ENCODE measurements at regions not wholly inside any gene's neighbourhood (a gene's known extent, or its start where the extent isn't known, plus 50 kb on each side); places are given as distances from the start of the nearest gene placed in this dataset.

DNA sequence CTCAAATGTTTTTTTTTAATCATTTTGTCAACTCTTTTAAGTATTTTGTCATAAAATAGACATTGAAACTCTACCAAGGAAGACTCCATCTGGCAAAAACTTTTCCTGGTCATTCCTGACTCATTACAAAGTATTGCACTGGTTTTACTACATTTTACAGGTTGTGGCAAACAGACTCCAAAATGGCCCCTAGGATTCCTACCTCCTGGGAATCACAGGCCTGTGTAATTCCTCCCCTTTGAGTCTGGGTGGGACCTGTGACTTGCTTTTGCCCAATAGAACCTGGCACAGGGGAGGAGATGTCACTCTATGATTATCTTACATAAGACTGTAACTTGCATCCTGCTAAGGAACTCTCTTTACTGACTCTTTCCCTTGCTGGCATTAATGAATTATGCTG, 123.6 kb upstream of the KCNJ6 start:
- ATAC-seq (no peak), DNase-seq (no peak)
- intact Hi-C loops (cut with DNase I, micrococcal nuclease) = no loop called here

DNA sequence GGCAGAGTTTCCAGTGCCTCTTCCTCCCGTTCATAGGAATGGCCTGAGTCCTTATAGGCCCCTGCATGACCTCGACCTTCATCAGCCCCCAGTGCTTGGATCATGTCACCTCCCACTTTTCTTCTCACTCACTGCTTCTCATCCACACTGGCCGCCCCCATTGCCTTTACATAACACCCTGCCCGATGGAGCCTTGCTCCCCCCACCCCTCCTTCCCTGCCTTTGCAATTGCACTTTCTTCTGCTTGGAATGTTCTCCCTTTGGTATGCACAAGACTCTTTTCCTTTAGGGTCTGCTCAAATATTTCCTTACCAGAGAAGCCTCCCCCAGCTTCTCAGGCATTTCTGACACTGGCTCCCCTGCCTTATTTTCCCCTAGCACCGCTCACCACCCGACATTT, 125.2 kb upstream of the KCNJ6 start:
- Histone ChIP-seq H3K4me1 (ENCODE audit: low read depth) (no peaks in the 10 kb centered on the region), H3K36me3 (ENCODE audit: low read depth) (no peaks in the 10 kb centered on the region), H3K4me3 (no peak overlapping the region), H3K9me3 (no peaks in the 10 kb centered on the region)
- no peak for ATAC-seq
- DNase-seq = no peak
- intact Hi-C loops (cut with DNase I, micrococcal nuclease) = no loop called here
- no peak for TF ChIP-seq CTCF (IDR thresholded peaks at IDR 0.05)

More for the DNA sequence above, 123.6 kb upstream of the KCNJ6 start:
- no peaks in the 10 kb centered on the region for H3K36me3 ChIP-seq (ENCODE audit: low read depth)
- no peak for TF ChIP-seq CTCF (IDR thresholded peaks at IDR 0.05)
- no peak overlapping the region for H3K4me3 ChIP-seq
- no peaks in the 10 kb centered on the region for H3K9me3 ChIP-seq
- H3K4me1 ChIP-seq (ENCODE audit: low read depth) = no peaks in the 10 kb centered on the region

GRCh38 chr21:38042246-38042645, 126.0 kb upstream of the KCNJ6 start:
- TF ChIP-seq CTCF (IDR thresholded peaks at IDR 0.05) = no peak
- no peak for ATAC-seq

DNA sequence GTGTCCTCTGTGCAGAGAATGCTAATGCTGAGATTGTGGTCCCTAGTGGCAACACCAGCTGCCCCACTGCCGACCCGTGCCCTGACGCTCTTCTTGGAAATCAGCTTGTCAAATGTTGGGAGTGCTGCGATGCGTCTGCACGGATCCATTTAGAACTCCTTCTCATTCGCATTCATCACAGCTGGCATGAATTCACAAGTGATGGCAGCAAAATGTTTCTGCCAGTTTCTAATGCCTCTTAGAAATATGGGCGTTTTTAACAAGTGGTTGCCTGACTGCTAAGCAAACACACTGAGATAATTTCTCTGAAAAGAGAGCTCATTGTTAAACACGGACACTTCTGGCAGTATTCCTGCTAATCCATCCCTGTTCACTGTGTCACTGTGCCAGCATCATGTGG, 131.9 kb upstream of the KCNJ6 start:
- Histone ChIP-seq H3K4me3 (no peak overlapping the region), H3K4me1 (ENCODE audit: low read depth) (no peaks in the 10 kb centered on the region), H3K36me3 (ENCODE audit: low read depth) (no peaks in the 10 kb centered on the region), H3K9me3 (no peaks in the 10 kb centered on the region)
- TF ChIP-seq CTCF (IDR thresholded peaks at IDR 0.05) = no peak
- ATAC-seq (no peak), DNase-seq (no peak)
- intact Hi-C loops (cut with DNase I, micrococcal nuclease) = no loop called here

More at GRCh38 chr21:38042246-38042645, 126.0 kb upstream of the KCNJ6 start:
- no peaks in the 10 kb centered on the region for H3K36me3 ChIP-seq (ENCODE audit: low read depth)
- H3K4me1 ChIP-seq (ENCODE audit: low read depth) = no peaks in the 10 kb centered on the region
- intact Hi-C loops (cut with DNase I, micrococcal nuclease) = no loop called here
- no peak overlapping the region for H3K4me3 ChIP-seq
- DNase-seq = no peak
- no peaks in the 10 kb centered on the region for H3K9me3 ChIP-seq

DNA sequence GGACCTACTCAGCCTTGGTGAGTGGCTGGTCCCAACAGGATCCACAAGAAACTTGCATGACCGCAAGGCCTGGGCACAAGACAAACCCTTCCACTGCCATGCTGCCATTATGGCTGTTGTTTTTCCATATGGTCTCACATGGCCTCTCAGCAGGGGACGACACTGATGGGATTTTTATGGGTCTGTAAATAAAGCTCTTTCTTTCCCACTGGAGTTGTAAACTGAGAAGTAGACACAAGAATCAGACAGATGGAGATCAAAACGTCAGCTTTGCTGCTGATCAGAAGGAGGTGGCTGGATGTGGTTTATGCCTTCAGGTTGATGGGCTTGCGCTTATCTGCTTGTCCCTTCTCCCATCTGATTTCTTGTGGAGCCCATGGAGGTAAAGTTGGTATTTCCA, 138.1 kb upstream of the KCNJ6 start:
- no peak for DNase-seq
- Histone ChIP-seq H3K4me1 (ENCODE audit: low read depth) (no peaks in the 10 kb centered on the region), H3K9me3 (no peaks in the 10 kb centered on the region), H3K4me3 (no peak overlapping the region), H3K36me3 (ENCODE audit: low read depth) (no peaks in the 10 kb centered on the region)
- no peak for ATAC-seq
- intact Hi-C loops (cut with DNase I, micrococcal nuclease) = no loop called here
- TF ChIP-seq CTCF (IDR thresholded peaks at IDR 0.05) = no peak

- ATAC-seq (no peak), DNase-seq (no peak)
- H3K4me1 ChIP-seq (ENCODE audit: low read depth) = no peaks in the 10 kb centered on the region
- no peak for TF ChIP-seq CTCF (IDR thresholded peaks at IDR 0.05)
- H3K9me3 ChIP-seq = no peaks in the 10 kb centered on the region
- no peak overlapping the region for H3K4me3 ChIP-seq
- no peaks in the 10 kb centered on the region for H3K36me3 ChIP-seq (ENCODE audit: low read depth)
- intact Hi-C loops (cut with DNase I, micrococcal nuclease) = no loop called here
These were observed 140.2 kb upstream of the KCNJ6 start for GRCh38 chr21:38056481-38056880.

Data from mucosa of descending colon (tissue), 3 donors.